ENCODE measurements at regions not wholly inside any gene's neighbourhood (a gene's known extent, or its start where the extent isn't known, plus 50 kb on each side); places are given as distances from the start of the nearest gene placed in this dataset.
"Not testable (repeated sequence)": the region's sequence is repeated elsewhere in the genome, so short reads cannot be mapped to it uniquely, and the experiment has no call there.

- DNase-seq (ENCODE audit: low spot score) = no peak
Observed at GRCh38 chr1:14392161-14392858, 206.2 kb upstream of the KAZN start.

GRCh38 chr1:14392859-14393365 is 205.6 kb upstream of the KAZN start:
- no peak for DNase-seq (ENCODE audit: low spot score)

- no peak for DNase-seq (ENCODE audit: low spot score)
Observed at GRCh38 chr1:14396100-14396499, 202.4 kb upstream of the KAZN start.

- DNase-seq (ENCODE audit: low spot score) = no peak
Observed at GRCh38 chr1:14403961-14404645, 194.4 kb upstream of the KAZN start.

- no peak for DNase-seq (ENCODE audit: low spot score)
Observed at GRCh38 chr1:14404862-14405301, 193.6 kb upstream of the KAZN start.

GRCh38 chr1:14412235-14412634 is 186.2 kb upstream of the KAZN start:
- DNase-seq (ENCODE audit: low spot score) = no peak

GRCh38 chr1:14413819-14414490 is 184.5 kb upstream of the KAZN start:
- no peak for DNase-seq (ENCODE audit: low spot score)

GRCh38 chr1:14415396-14415795 is 183.1 kb upstream of the KAZN start:
- DNase-seq (ENCODE audit: low spot score) = no peak

GRCh38 chr1:14419778-14420218 is 178.7 kb upstream of the KAZN start:
- not testable (repeated sequence) for DNase-seq (ENCODE audit: low spot score)

GRCh38 chr1:14420686-14421085 is 177.8 kb upstream of the KAZN start:
- no peak for DNase-seq (ENCODE audit: low spot score)

- DNase-seq (ENCODE audit: low spot score) = no peak
Observed at GRCh38 chr1:14421295-14421976, 177.0 kb upstream of the KAZN start.

GRCh38 chr1:14421977-14422609 is 176.4 kb upstream of the KAZN start:
- no peak for DNase-seq (ENCODE audit: low spot score)

- DNase-seq (ENCODE audit: low spot score) = no peak
Observed at GRCh38 chr1:14424325-14425002, 174.0 kb upstream of the KAZN start.

GRCh38 chr1:14426854-14427253 is 171.6 kb upstream of the KAZN start:
- DNase-seq (ENCODE audit: low spot score) = no peak

- no peak for DNase-seq (ENCODE audit: low spot score)
Observed at GRCh38 chr1:14429577-14429976, 168.9 kb upstream of the KAZN start.

- not testable (repeated sequence) for DNase-seq (ENCODE audit: low spot score)
Observed at GRCh38 chr1:14432728-14433127, 165.8 kb upstream of the KAZN start.

GRCh38 chr1:14435368-14436023 is 163.0 kb upstream of the KAZN start:
- DNase-seq (ENCODE audit: low spot score) = no peak

- no peak for DNase-seq (ENCODE audit: low spot score)
Observed at GRCh38 chr1:14437417-14437918, 161.0 kb upstream of the KAZN start.

- no peak for DNase-seq (ENCODE audit: low spot score)
Observed at GRCh38 chr1:14438127-14438769, 160.2 kb upstream of the KAZN start.

- no peak for DNase-seq (ENCODE audit: low spot score)
Observed at GRCh38 chr1:14439015-14439414, 159.5 kb upstream of the KAZN start.

Data from umbilical cord (tissue), 1 donor.